Suprapubic skin (tissue), 4 donors: ENCODE measurements at regions not wholly inside any gene's neighbourhood (a gene's known extent, or its start where the extent isn't known, plus 50 kb on each side); places are given as distances from the start of the nearest gene placed in this dataset.
A peak's percentile ranks its signal among the peaks of the same experiment; 100 is the strongest.

Source experiments
- DNase-seq, 2 donors: peaks; one replicate each; pipeline ENCODE4 v3.0.0-alpha.2; 2019; ENCODE audit warnings: low spot score in 2 of 2
- H3K27ac ChIP-seq: fragments of 200-600 bp; sonication (generic); one replicate; pipeline ENCODE4 v1.5.1; 2019
- H3K27me3 ChIP-seq: fragments of 200-600 bp; sonication (generic); one replicate; pipeline ENCODE4 v1.5.1; 2019
- H3K36me3 ChIP-seq: fragments of 200-600 bp; sonication (generic); one replicate; pipeline ENCODE4 v1.5.1; 2019
- H3K4me1 ChIP-seq: fragments of 200-600 bp; sonication (generic); one replicate; pipeline ENCODE4 v1.5.1; 2019
- H3K4me3 ChIP-seq: fragments of 200-600 bp; sonication (generic); one replicate; pipeline ENCODE4 v1.5.1; 2019; ENCODE audit warnings: mild to moderate bottlenecking
- H3K9me3 ChIP-seq: fragments of 200-600 bp; sonication (generic); one replicate; pipeline ENCODE4 v1.5.1; 2019
- CTCF ChIP-seq, 2 donors: fragments of 200-600 bp in 1 of 2; fragments of 450-650 bp in 1 of 2; sonication (generic) in 1 of 2; IDR thresholded peaks; one replicate each; pipeline ENCODE4 v1.5.1; 2016 to 2019; ENCODE audit warnings: antibody characterized with exemption in 2 of 2, mild to moderate bottlenecking in 1 of 2, moderate library complexity in 1 of 2
- EP300 ChIP-seq: sonication (generic); formaldehyde crosslinking; IDR thresholded peaks from one replicate; pipeline ENCODE4 v1.6.1; 2017; ENCODE audit warnings: antibody characterized with exemption
- POLR2A ChIP-seq, 2 donors: fragments of 450-650 bp; IDR thresholded peaks; one replicate each; pipeline ENCODE4 v1.6.1; 2017; ENCODE audit warnings: antibody characterized with exemption in 2 of 2, mild to moderate bottlenecking in 2 of 2, moderate library complexity in 2 of 2
- POLR2AphosphoS5 ChIP-seq, 3 donors: sonication (generic); formaldehyde crosslinking; IDR thresholded peaks; one replicate each; pipeline ENCODE4 v1.6.1; 2017; ENCODE audit warnings: antibody characterized with exemption in 3 of 3
- WGBS: methylation state at CpG from one replicate; pipeline ENCODE4 v1.1.5; 2018; 5-methylcytosine and 5-hydroxymethylcytosine counted together

DNA sequence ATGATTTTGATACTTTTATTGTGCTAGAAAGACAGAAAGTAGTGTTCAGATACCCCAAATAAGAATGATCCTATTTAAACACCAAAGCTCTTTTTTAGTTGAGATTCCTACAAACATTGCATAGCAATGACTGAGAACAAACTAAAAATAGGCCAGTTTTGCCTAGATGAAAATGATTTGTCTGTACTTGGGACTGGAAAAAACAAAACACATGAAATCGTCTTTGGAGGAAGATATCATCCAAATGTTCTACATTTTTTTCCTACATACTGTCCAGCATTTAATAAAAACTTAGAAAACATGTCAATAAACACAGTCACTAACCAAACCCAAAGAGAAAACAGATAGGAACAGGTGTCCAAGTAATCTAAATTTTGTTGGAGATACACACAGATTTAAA is 111.6 kb upstream of the MEOX2 start:
- peaks cover 3% of the 10 kb centered on the region for H3K4me1 ChIP-seq
- H3K36me3 ChIP-seq: no peaks in the 10 kb centered on the region
- no peak overlapping the region for H3K4me3 ChIP-seq
- no peak overlapping the region for H3K27ac ChIP-seq
- no peak for TF ChIP-seq EP300
- TF ChIP-seq CTCF (IDR thresholded peaks at IDR 0.05): no peak
- TF ChIP-seq POLR2A (IDR thresholded peaks at IDR 0.05): no peak
- TF ChIP-seq POLR2AphosphoS5 (IDR thresholded peaks at IDR 0.05): no peak
- no peak for DNase-seq
- WGBS: 39% methylated on average over 1 of the region's 1 CpG
- H3K27me3 ChIP-seq: no peaks in the 10 kb centered on the region
- H3K9me3 ChIP-seq: no peaks in the 10 kb centered on the region

DNA sequence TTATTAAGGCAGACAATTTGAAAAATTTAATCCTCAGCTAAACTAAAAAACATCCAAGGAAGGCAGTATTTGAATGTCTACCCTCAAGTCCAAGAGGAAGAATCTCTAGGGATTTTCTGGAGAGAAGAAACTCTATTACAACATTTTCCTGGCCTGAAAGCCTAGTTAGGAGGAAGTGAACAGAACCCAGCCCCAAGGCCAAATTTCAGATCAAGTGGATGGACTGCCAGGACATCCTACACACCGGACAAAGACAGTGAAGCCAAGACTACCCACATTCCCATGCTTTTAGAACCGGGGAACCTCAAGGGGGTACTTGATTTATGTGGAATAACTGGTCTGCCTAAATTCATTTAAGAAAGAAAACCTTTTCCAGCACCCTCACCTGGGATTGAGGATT is 108.9 kb upstream of the MEOX2 start:
- H3K4me1 ChIP-seq: no peaks in the 10 kb centered on the region
- H3K27me3 ChIP-seq: no peaks in the 10 kb centered on the region
- DNase-seq: no peak
- 36% methylated on average over 2 of the region's 2 CpGs for WGBS
- no peaks in the 10 kb centered on the region for H3K36me3 ChIP-seq
- H3K4me3 ChIP-seq: no peak overlapping the region
- TF ChIP-seq EP300 (no peak), CTCF (IDR thresholded peaks at IDR 0.05) (no peak), POLR2A (IDR thresholded peaks at IDR 0.05) (no peak), POLR2AphosphoS5 (IDR thresholded peaks at IDR 0.05) (no peak)
- no peak overlapping the region for H3K27ac ChIP-seq
- no peaks in the 10 kb centered on the region for H3K9me3 ChIP-seq

GRCh38 chr7:15794801-15795200 is 108.3 kb upstream of the MEOX2 start:
- TF ChIP-seq CTCF (IDR thresholded peaks at IDR 0.05) (no peak), POLR2AphosphoS5 (IDR thresholded peaks at IDR 0.05) (no peak), EP300 (no peak), POLR2A (IDR thresholded peaks at IDR 0.05) (no peak)
- no peak overlapping the region for H3K27ac ChIP-seq
- no peaks in the 10 kb centered on the region for H3K36me3 ChIP-seq
- no peak overlapping the region for H3K4me3 ChIP-seq
- H3K4me1 ChIP-seq: no peaks in the 10 kb centered on the region
- no peak for DNase-seq
- no peaks in the 10 kb centered on the region for H3K27me3 ChIP-seq
- peaks cover 3% of the 10 kb centered on the region for H3K9me3 ChIP-seq

DNA sequence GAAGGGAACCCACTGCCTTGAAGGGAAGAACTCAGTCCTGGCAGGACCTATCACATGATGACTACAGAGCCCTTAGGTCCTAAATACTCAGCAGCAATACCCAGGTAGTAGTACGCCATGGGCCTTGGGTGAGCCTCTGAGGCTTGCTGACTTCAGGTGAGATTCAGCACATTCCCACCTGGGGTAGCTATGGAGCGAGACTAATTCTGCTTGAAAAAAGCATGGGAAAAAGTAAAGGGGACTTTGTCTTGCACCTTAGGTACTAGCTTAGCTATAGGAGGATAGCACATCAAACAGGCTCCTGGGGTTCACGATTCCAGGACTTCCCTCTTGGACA is 98.2 kb upstream of the MEOX2 start:
- TF ChIP-seq POLR2AphosphoS5 (IDR thresholded peaks at IDR 0.05): no peak
- no peak for TF ChIP-seq EP300
- no peak for TF ChIP-seq POLR2A (IDR thresholded peaks at IDR 0.05)
- TF ChIP-seq CTCF (IDR thresholded peaks at IDR 0.05): no peak
- Histone ChIP-seq H3K4me1 (no peaks in the 10 kb centered on the region), H3K27me3 (no peaks in the 10 kb centered on the region), H3K27ac (peak overlapping the region; percentile 29), H3K36me3 (no peaks in the 10 kb centered on the region), H3K9me3 (no peaks in the 10 kb centered on the region), H3K4me3 (no peak overlapping the region)
- DNase-seq: no peak
- 83% methylated on average over 3 of the region's 3 CpGs for WGBS

DNA sequence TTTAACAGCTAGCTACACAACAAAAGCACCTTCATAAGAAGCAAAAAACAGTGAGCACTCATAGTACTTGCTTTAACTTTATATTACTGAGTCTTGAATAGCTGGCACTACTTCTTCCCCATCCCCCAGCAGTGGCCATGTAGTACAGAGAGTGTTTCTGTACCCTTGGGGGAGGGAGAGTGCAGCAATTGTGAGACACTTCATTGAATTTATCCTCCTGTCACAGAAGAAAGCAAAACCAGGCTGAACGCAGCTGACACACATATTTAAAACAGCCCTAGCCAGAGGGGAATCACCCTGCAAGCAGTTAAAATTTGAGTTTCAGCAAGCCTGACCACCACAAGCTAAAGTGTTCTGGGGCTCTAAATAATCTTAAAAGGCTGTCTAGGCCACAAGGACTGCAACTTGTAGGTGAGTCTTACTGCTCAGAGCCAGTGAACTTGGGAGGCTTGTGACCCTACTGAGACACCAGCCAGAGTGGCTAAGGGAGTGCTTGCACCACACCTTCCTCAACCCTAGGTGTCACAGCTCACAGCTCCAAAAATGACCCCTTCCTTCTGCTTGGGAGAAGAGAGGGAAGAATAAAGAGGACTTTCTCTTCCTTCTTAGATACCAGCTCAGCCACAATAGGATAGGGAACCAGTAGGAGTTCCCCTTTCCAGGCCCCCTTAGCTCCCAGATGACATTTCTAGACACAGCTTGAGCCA is 97.7 kb upstream of the MEOX2 start:
- TF ChIP-seq POLR2AphosphoS5 (IDR thresholded peaks at IDR 0.05) (no peak), EP300 (no peak), POLR2A (IDR thresholded peaks at IDR 0.05) (no peak), CTCF (IDR thresholded peaks at IDR 0.05) (no peak)
- 25% methylated on average over 1 of the region's 1 CpG for WGBS
- DNase-seq: no peak
- Histone ChIP-seq H3K4me1 (no peaks in the 10 kb centered on the region), H3K27ac (peak overlapping the region; percentile 29), H3K9me3 (no peaks in the 10 kb centered on the region), H3K27me3 (no peaks in the 10 kb centered on the region), H3K4me3 (no peak overlapping the region), H3K36me3 (no peaks in the 10 kb centered on the region)
